ENCODE measurements at regions not wholly inside any gene's neighbourhood (a gene's known extent, or its start where the extent isn't known, plus 50 kb on each side); places are given as distances from the start of the nearest gene placed in this dataset.
"Not testable (repeated sequence)": the region's sequence is repeated elsewhere in the genome, so short reads cannot be mapped to it uniquely, and the experiment has no call there.

DNA sequence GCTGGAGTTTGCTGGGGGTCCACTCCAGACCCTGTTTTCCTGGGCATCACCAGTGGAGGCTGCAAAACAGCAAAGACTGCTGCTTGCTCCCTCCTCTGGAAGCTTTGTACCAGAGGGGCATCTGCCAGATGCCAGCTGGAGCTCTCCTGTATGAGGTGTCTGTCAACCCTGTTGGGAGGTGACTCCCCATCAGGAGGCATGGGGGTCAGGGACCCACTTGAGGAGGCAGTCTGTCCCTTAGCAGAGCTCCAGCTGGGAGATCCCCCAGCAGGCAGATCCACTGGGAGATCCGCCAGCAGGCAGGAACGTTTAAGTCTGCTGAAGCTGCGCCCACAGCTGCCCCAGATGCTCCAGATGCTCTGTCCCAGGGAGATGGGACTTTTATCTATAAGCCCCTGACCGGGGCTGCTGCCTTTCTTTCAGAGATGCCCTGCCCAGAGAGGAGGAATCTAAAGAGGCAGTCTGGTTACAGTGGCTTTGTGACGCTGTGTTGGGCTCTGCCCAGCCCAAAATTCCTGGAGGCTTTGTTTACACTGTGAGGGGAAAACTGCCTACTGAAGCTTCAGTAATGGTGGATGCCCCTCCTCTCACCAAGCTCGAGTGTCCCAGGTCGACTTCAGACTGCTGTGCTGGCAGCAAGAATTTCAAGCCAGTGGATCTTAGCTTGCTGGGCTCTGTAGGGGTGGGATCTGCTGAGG is 260.5 kb upstream of the SLC8A1 start:
- not testable (repeated sequence) for DNase-seq

DNA sequence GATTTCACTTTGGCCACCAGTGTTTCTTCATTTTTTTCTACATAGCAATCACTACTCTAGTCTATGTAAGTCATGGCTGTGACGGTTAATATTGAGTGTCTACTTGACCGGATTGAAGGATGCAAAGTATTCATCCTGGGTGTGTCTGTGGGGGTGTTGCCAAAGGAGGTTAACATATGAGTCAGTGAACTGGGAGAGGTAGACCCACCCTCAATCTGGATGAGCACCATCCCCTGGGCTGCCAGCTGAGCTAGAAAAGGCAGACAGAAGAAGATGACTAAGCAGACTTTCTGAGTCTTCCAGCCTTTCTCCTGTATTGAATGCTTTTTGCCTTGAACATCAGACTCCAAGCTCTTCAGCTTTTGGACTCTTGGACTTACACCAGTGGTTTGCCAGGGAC is 265.0 kb upstream of the SLC8A1 start:
- DNase-seq, result no peak

DNA sequence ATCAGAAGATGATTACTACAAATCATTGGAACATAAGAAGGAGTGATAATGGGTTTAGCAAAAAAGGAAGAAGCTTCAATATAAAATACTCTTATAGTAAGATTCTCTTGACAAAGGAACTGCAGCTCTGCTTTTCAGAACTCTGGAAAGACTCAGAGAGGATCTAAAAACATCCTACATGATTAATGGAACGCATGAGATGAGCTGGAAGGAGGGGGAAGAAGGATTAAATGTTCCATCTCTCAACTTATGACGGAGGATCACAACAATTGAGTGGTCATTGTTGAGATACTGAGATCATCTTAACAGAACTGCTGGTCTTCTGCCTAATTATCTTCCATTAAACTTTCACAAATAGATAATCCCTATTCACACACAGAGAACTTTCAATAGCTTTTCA is 267.5 kb upstream of the SLC8A1 start:
- DNase-seq, result no peak

DNA sequence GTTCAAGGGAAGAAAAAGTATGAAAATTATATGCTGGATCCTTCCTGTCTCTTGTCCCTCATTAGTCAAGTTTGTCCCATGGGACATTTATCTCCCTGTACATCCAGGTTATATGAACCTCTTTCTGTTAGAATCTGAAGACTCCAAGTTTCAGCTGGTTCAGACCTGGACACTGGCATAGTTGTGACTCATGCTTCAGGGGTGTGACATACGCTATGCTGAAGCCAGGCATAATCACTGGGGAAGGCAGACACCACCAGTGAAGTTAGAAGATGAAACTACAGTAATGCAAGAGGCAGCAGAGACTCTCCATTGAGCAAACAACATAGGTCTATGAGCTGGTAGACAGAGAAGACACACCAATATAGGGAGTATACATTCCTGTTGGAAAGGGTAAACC is 269.7 kb upstream of the SLC8A1 start:
- DNase-seq, result no peak

DNA sequence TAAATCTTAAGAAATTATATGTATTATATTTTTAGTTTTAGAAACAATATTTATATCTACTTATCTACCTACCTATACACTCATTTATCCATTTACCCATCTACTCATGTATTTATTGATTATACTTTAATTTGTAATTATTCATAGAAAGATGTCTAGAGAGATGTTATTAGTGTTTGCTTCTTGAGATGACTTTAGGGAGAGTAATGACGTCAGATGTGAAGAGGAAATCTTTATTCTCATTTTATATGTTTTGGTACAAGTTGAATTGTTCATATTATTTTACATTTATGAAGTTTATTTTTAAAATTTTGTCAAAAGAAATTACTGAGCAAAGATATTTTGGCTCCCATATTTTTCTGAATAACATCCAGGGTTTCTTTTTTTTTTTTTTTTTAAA is 271.3 kb upstream of the SLC8A1 start:
- no peak for DNase-seq

DNA sequence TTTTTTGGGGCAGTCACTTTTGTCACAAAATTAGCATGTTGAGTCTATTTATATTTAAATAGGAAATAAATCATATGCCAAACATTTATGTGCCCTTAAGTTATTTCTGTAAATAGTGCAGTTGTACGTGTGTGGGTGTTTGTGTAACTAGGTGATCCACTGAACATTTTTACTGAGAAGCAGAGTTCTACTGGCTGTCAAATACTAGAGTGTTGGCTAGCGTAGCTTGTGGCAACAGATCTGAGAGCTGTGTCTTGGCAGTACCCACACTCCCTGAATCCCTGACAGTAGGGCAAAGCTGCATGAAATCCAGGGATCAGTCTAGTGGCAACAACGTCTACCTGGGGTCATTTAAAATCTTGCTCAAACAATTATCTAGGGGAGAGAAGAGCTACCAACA is 273.1 kb upstream of the SLC8A1 start:
- DNase-seq, result no peak

DNA sequence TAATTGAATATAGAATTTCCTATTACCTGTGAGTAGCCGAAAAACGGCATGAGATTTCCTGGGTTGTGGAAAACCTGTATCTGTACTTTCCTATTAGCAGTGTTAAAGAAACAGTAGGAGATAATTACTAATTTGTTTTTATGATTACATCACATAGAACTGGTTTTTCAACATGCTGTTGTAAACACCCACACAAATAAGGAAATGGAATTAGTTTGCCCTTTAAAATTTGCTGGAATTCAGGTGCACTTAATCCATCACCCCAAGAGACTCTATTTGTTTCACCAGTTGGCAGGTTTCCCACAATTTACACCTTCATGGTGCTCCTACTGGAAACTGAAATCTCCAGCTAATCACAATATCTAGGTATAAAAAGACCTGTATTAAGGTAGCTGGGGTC is 274.1 kb upstream of the SLC8A1 start:
- DNase-seq, result no peak

DNA sequence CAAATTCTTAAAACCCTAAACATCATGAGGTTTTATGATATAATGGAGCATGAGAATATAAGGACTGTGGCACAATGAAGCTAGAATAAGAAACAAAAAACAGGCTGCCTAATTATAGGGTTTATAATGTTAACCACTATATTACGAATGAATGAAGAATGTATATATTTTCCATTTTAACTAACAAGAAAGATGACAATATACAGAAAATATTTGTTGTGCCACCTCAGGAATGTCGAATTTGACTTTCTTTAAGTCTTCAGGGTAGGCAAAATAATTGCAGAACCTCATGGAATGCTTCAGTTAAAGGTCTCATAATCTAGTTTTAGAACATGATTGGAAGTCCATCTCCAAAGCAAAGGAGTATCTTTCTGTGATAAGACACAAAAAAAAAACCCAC is 282.9 kb upstream of the SLC8A1 start:
- no peak for DNase-seq

DNA sequence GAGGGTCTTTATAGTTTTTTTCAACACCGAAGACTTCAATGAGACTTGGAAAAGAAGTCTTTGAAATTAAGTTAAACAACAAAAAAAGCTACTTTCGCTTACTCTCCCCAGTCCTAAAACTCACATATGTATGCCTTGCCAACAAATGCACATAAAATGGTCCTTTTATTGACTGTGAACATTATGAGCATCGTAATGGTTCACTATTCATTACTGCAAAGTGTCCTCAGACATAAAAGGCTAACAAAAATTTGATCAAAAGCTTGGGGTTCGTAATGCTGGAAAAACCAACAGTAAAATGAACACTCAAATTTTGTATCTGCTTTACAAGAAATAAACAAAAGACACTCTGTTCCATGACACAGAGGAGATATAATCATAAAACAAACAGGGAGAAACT is 285.3 kb upstream of the SLC8A1 start:
- no peak for DNase-seq

DNA sequence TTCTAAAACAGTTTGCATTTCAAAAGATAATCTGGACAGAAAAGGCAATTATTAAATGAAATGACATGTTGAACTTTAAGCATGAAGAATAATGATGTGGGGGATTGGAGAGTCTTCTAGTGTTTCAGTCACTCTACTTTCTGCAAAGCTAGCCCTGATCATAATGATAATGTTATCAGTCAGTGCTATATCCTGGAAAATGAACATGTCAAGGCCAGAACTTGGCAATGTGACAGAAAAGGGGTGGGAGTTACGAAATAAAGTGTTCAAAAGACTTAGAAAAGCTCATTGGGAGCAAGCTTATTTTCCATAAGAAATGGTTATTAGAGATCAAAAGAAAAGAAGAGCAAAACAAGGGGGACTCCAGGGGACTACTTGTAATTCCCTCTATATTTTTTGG is 288.5 kb upstream of the SLC8A1 start:
- DNase-seq, result no peak

DNA sequence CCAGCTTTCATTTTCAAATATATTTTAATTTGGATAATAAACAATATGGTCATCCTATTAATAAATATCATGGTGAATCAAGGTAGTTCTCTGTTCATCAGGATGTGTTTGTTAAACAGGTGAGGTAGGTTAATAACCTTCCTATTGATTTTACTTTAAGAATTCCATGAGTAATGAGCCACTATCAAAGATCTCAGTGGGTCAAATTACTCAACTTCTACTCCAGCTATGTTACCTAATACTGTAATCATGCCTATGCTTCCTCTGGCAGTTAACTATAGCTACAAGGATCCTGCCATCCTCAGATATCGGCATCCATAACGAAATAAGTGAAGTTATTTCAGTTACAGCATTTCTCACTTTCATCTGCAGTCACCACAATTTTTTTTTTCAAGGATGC is 289.6 kb upstream of the SLC8A1 start:
- no peak for DNase-seq

DNA sequence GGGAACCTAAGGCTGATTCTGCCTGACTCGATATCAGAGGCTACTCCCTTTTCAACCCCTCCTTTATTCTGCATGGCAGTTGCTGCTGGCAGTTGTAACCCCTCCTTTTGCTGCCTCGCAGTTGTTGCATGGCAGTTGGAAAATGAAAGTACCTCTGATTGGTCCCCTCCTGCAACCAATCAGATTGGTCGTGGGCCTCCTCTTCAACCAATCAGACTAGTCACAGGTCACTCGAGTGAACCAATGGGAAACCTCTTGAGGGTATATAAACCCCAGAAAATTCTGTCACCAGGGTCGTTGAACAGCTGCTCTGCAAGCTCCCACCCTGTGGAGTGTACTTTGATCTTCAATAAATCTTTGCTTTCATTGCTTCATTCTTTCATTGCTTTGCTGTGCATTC is 294.3 kb upstream of the SLC8A1 start:
- DNase-seq, result no peak

DNA sequence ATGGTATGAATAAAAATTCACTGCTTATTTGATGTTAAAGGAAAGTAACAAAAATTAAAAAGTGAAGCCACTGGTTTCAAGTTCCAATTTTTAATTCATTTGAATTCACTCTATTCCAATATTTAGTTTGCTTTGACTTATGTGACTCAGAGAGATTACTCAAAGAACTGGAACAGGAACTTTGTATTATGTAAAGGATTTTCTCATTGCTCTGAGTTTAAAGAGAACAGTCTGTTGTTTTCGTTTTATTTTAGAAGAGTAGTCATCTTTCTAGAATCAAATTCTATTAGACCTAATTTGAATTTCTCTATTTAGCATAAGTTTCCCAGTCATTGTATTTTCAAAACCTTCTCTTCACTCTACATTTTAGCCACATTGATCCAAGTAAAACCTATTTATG is 300.1 kb upstream of the SLC8A1 start:
- no peak for DNase-seq

DNA sequence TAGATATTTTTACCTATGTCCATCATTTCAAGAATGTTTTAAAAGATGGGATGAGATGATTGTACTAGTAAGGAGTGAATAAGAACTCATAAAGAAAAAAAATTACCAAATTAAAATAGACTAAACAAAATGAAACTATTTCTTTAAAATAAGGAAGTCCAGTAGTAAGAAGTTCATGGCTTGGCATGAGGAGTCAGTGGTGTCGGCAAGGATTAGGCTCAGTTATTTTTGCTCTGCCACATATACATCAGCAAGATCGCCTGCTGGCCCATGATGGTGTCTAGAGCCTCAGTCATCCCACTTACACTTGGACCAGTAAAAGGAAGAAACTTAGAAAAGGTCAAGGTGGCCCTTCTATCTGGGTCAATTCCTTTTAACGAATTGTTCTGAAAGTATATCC is 300.9 kb upstream of the SLC8A1 start:
- no peak for DNase-seq

DNA sequence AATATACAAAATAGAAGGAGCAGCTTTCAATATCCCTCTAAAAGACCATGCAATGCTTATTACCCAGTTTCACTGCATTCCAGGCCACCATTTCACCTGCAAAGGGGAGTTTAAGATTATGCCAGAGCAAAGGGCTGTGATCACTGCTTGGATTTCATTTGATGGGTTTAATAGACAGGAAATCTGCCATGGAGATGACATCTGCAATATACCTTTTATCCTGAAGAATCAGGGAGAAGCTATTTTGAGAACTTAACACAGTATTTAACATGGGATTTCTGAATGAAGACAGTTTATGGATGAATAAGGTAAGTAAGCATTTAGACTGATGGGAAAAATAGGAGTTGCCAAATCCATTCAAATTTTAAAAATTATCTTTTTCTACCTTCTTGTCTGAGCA is 303.0 kb upstream of the SLC8A1 start:
- no peak for DNase-seq

DNA sequence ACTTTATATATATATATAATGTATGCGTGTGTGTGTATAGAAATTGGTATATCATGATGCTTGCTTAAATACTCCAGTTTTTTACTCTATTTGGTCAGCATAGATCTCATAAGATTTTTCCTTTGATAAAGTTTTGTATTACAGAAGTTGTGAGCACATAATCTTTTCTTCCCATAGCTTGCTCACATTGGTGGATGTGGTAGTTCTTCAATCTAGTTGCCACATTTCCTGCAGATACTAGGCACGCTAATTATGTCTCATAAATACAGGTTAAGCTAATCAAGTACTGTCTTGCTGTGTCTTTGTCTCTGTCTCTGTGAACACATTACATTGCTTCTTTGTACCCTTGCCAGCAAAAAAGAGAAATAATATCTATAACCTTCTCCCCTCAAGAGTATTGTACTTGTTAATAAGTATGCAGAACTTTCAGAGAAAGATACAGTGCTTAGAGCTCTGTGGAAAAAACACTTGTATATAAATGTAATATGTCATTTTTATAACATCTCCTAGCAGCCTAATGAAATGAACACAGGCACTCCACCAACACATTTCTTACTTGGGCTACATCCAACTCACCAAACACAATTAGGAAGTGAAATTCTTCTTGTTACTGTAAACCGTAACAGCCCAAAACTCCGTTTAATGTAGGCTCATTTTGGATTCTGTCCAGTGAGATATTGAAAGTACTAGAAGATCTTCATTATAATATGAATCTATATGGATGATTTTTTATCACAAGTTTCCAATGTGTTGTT is 306.7 kb upstream of the SLC8A1 start:
- DNase-seq, result no peak

DNA sequence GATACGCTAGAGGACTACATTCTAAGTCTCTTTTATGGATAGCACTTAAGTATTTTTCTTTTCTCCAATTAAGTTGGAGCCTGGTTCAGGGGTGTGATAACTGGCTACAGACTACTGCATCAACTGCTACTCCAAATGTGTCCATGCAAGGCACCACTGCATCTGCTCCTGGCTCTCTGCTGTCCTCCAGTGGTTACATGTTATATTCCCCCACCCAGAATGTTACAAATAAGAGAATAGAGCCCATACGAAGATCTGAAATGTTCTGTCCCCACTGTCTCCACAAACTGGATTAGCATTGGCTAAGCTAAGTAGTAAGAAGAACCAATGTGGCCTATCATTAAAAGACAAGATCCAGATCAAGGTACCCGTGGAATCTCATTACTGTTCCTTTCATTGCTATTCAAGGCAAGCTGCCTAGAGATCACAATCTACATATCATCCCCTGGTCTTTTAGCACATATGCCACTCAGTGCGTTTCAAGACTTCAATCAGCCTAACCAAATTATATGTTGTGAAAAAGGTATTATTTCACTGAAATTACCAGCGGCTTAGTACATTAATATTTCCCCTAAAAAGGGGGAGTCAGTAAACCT is 308.3 kb upstream of the SLC8A1 start:
- no peak for DNase-seq

DNA sequence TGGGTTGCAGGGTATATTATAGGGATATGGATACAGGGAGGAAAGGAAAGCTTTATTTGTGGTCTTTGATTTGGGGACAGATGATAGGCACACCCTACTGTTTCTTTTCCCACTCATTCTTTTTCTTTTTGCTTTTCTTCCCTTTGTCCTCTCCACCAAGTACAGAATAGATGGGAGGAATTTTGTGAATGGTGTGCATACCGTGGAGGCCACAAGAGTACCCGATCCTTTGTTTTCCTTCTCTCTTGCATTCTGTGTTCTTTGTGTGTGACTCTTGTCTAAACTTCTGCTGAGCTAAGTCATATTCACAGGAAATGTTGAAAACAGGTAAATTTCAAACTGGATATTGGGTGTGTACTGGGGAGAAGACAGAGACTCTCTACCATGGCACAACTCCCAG is 321.4 kb upstream of the SLC8A1 start:
- no peak for DNase-seq

DNA sequence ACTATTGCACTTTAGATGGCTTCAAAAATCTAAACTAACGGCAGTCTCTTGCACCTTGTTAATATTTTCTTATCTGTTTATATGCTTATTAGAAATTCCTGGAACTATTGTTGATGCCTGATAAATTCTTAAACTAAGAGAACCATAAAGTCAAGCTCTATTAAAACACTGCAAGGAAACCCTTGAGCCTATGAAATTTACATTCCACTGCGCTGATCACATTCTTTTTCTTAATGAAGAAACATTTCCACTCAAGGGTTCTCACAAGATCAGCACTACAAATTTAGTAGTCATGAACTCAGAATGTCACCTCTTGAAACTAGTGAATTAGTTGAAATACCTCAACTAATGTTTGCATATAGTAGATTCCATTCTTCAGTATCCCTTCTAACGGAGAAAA is 331.8 kb upstream of the SLC8A1 start:
- no peak for DNase-seq

DNA sequence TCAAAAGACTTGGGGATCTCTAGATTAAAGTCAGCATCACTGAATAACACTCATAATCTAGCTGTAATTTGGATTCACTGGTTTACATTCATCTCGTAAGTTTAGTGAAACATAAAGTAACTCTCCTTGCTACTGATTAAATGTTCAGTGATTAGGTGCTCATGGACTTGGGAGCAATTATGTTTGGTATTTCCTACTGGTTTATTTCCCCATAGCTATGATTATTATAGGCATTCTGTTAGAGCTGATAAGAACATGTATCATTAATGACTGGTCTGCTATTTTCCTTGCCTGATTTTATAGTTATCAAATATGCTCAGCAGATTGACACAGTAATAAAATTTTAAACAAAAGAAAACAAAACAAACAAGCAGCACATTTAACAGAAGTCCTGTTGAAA is 334.7 kb upstream of the SLC8A1 start:
- DNase-seq, result no peak

DNA sequence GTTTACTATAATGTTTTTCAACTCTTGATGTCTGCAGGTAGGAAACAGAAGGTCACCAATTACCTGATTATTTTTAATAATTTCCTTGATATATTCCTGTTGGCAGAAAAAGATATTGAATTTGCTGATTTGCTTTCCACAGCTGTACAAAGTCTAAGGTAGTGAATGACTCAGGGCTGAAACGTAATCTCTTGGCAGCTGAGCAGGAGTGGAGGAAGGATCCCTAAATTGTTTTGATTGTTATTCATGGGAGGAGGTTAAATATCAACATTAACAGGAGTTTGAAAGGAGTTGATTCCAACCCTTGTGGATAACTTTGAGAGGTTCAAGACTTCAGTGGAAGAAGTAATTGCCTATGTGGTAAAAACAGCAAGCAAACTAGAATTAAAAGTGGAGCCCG is 345.2 kb upstream of the SLC8A1 start:
- DNase-seq, result no peak

DNA sequence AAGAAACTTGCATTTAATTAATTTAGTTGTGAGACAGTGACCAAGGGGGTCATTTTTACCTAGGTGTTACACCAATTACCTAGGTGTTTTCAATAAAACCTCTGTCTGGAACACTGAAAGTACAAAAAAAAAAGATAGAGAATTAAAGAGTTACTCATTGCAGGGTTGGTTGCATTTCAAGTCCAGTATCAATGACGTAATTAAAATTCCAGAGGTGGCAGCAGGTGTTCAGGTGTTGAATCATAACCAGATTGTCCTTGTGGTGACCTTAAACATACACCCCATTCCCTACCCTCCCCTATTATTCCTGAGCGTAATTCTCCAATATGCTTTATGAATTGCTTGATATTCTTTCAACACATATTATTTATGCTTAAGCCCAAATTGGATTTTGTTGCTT is 352.0 kb upstream of the SLC8A1 start:
- DNase-seq, result no peak

DNA sequence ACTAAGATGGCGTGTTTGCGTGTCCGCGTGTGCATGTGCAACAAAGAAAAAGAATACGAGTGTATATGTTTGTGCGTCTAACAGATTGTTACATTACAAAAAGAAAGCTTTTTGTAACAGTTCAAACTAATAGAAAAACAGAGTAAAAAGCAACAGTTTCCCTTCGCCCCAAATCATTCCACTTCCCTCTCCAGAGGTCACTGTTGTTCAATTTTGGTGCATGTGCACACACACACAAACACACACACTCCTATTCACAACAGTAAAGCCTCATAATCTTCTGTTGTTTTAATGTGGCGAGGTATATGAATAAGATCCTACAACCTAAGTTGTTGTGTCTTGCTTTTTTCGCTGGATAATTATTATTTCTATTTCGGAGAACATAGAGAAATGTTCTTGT is 357.3 kb upstream of the SLC8A1 start:
- no peak for DNase-seq

DNA sequence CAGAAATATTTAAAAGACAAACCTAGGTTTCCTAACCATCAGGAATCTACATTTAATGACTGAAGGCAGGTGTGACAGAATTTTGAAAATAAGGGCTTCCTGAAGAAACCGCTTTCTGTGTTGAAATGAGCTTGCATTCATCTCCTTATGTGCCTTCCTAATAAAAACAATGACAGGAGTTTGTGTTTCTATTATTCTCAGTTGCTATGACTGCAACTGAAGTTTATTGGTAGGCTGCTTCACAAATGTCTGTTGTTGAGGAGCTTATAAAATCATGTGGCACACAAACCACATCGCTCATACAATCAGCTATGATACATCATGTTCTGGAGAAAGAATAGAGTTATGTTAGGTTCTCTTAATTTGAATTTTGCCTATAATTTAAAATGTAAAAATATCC is 362.7 kb upstream of the SLC8A1 start:
- DNase-seq, result no peak

DNA sequence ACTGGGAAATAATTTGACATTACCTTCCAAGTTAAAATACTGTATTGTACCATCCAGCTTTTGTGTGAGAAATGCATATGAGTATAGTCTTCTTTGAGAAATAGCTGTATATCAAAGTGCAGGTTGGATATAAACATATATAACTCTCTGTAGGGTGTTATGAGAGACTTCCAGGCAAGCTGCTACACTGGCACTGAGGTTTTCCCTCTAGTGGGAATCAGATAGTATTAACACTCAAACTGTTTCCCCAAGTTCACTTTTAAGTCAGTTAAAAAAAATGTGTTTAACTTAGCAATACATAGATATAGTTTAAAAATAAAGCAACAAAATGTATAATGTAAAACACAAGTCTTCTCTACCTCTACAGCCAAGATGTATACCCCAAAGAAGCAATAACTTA is 368.4 kb upstream of the SLC8A1 start:
- no peak for DNase-seq

Measured in activated gamma-delta T cell treated with Interleukin-2 at 50 U/mL for 16 hours (primary cell).